ENCODE measurements at regions not wholly inside any gene's neighbourhood (a gene's known extent, or its start where the extent isn't known, plus 50 kb on each side); places are given as distances from the start of the nearest gene placed in this dataset.

GRCh38 chr3:150293401-150294001 is 114.6 kb upstream of the TSC22D2 start (continued):
- TF ChIP-seq, protein P1, sequence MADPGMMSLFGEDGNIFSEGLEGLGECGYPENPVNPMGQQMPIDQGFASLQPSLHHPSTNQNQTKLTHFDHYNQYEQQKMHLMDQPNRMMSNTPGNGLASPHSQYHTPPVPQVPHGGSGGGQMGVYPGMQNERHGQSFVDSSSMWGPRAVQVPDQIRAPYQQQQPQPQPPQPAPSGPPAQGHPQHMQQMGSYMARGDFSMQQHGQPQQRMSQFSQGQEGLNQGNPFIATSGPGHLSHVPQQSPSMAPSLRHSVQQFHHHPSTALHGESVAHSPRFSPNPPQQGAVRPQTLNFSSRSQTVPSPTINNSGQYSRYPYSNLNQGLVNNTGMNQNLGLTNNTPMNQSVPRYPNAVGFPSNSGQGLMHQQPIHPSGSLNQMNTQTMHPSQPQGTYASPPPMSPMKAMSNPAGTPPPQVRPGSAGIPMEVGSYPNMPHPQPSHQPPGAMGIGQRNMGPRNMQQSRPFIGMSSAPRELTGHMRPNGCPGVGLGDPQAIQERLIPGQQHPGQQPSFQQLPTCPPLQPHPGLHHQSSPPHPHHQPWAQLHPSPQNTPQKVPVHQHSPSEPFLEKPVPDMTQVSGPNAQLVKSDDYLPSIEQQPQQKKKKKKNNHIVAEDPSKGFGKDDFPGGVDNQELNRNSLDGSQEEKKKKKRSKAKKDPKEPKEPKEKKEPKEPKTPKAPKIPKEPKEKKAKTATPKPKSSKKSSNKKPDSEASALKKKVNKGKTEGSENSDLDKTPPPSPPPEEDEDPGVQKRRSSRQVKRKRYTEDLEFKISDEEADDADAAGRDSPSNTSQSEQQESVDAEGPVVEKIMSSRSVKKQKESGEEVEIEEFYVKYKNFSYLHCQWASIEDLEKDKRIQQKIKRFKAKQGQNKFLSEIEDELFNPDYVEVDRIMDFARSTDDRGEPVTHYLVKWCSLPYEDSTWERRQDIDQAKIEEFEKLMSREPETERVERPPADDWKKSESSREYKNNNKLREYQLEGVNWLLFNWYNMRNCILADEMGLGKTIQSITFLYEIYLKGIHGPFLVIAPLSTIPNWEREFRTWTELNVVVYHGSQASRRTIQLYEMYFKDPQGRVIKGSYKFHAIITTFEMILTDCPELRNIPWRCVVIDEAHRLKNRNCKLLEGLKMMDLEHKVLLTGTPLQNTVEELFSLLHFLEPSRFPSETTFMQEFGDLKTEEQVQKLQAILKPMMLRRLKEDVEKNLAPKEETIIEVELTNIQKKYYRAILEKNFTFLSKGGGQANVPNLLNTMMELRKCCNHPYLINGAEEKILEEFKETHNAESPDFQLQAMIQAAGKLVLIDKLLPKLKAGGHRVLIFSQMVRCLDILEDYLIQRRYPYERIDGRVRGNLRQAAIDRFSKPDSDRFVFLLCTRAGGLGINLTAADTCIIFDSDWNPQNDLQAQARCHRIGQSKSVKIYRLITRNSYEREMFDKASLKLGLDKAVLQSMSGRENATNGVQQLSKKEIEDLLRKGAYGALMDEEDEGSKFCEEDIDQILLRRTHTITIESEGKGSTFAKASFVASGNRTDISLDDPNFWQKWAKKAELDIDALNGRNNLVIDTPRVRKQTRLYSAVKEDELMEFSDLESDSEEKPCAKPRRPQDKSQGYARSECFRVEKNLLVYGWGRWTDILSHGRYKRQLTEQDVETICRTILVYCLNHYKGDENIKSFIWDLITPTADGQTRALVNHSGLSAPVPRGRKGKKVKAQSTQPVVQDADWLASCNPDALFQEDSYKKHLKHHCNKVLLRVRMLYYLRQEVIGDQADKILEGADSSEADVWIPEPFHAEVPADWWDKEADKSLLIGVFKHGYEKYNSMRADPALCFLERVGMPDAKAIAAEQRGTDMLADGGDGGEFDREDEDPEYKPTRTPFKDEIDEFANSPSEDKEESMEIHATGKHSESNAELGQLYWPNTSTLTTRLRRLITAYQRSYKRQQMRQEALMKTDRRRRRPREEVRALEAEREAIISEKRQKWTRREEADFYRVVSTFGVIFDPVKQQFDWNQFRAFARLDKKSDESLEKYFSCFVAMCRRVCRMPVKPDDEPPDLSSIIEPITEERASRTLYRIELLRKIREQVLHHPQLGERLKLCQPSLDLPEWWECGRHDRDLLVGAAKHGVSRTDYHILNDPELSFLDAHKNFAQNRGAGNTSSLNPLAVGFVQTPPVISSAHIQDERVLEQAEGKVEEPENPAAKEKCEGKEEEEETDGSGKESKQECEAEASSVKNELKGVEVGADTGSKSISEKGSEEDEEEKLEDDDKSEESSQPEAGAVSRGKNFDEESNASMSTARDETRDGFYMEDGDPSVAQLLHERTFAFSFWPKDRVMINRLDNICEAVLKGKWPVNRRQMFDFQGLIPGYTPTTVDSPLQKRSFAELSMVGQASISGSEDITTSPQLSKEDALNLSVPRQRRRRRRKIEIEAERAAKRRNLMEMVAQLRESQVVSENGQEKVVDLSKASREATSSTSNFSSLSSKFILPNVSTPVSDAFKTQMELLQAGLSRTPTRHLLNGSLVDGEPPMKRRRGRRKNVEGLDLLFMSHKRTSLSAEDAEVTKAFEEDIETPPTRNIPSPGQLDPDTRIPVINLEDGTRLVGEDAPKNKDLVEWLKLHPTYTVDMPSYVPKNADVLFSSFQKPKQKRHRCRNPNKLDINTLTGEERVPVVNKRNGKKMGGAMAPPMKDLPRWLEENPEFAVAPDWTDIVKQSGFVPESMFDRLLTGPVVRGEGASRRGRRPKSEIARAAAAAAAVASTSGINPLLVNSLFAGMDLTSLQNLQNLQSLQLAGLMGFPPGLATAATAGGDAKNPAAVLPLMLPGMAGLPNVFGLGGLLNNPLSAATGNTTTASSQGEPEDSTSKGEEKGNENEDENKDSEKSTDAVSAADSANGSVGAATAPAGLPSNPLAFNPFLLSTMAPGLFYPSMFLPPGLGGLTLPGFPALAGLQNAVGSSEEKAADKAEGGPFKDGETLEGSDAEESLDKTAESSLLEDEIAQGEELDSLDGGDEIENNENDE (IDR thresholded peaks at IDR 0.05; ENCODE audit: insufficient replicate concordance, low read length) = no peak
- TF ChIP-seq JUN (IDR thresholded peaks at IDR 0.05; ENCODE audit: low read depth, low read length) (no peak), FOSL1 (IDR thresholded peaks at IDR 0.05; ENCODE audit: insufficient read depth, low read depth, low read length) (no peak)
